Mesenteric fat pad (tissue), 1 donor: ENCODE measurements at regions not wholly inside any gene's neighbourhood (a gene's known extent, or its start where the extent isn't known, plus 50 kb on each side); places are given as distances from the start of the nearest gene placed in this dataset.
"Not testable (repeated sequence)": the region's sequence is repeated elsewhere in the genome, so short reads cannot be mapped to it uniquely, and the experiment has no call there.

ENCODE experiments used
- DNase-seq: peaks from one replicate; pipeline ENCODE4 v3.0.0-alpha.2; 2020; ENCODE audit warnings: low spot score
- donor health status: DM: yes; HTN: yes; CAD: no.

- not testable (repeated sequence) for DNase-seq
These were observed 336.8 kb downstream of the CWH43 start for GRCh38 chr4:49322610-49323572.

DNA sequence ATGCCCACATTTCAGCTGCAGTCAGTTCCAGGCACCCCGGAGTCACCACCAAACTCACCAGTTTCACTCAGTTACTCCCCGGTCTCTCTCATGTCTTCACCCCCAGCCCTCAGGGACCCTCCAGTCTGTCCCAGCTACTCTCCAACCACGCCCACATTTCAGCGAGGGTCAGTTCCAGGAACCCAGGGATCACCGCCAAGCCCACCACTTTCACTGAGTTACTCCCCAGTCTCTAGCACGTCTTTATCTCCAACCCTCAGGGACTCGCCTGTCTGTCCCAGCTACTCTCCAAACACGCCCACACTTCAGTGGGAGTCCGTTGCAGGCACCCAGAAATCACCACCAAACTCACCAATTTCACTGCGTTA, 337.5 kb downstream of the CWH43 start:
- not testable (repeated sequence) for DNase-seq
